Psoas muscle (tissue), 7 donors: ENCODE measurements at regions not wholly inside any gene's neighbourhood (a gene's known extent, or its start where the extent isn't known, plus 50 kb on each side); places are given as distances from the start of the nearest gene placed in this dataset.
"Not testable (repeated sequence)": the region's sequence is repeated elsewhere in the genome, so short reads cannot be mapped to it uniquely, and the experiment has no call there.

ENCODE experiments used
- ATAC-seq, 4 donors: fragments of 200-7000 bp; cut with Tn5 transposase; one replicate each; pipeline ENCODE4 v1.9.1; 2020; ENCODE audit warnings: moderate library complexity in 3 of 4, mild to moderate bottlenecking in 2 of 4
- DNase-seq, 2 donors: peaks; one replicate each; pipeline ENCODE4 v3.0.0-alpha.2; 2020
- H3K27ac ChIP-seq: fragments of 200-600 bp; one replicate; pipeline ENCODE4 v1.8.0; 2022
- H3K27me3 ChIP-seq, 3 donors: fragments of 200-600 bp in 1 of 3; one replicate each; pipeline versions ENCODE4 v1.6.1 to v1.8.0; 2013 to 2022; ENCODE audit warnings: low read length in 2 of 3, mild to moderate bottlenecking in 2 of 3, moderate library complexity in 1 of 3; ENCODE audit not compliant: insufficient read depth in 3 of 3
- H3K36me3 ChIP-seq, 2 donors: fragments of 200-600 bp in 1 of 2; one replicate each; pipeline versions ENCODE4 v1.6.1 to v1.8.0; 2013 to 2022; ENCODE audit warnings: low read depth in 1 of 2, mild to moderate bottlenecking in 1 of 2, moderate library complexity in 1 of 2; ENCODE audit not compliant: insufficient read depth in 1 of 2
- H3K4me1 ChIP-seq: fragments of 200-600 bp; one replicate; pipeline ENCODE4 v1.8.0; 2022
- H3K4me3 ChIP-seq: fragments of 200-600 bp; one replicate; pipeline ENCODE4 v1.8.0; 2022; ENCODE audit warnings: mild to moderate bottlenecking
- H3K9me3 ChIP-seq: fragments of 200-600 bp; one replicate; pipeline ENCODE4 v1.8.0; 2022
- WGBS, 3 donors: extraction: QIAGEN DNeasy Blood & Tissue Kit; methylation state at CpG; one replicate each; pipeline versions ENCODE4 v1.1.6 to v1.1.7; 2013; 5-methylcytosine and 5-hydroxymethylcytosine counted together
- intact Hi-C, 2 donors: fragments of 100-400 bp; cut with DNase I; formaldehyde crosslinking; loops; one replicate each; pipeline versions ENCODE4 v1.11.0 to v1.14.2; 2022
- TF ChIP-seq, protein P1 (sequence below): fragments of 200-600 bp; IDR thresholded peaks from one replicate; pipeline ENCODE4 v1.8.0; 2022; ENCODE audit warnings: antibody characterized with exemption
- donor health status: healthy with polysubstance abuse.
- donor health status: DM: no; HTN: no; CAD: no; lungs with moderate emphysema.
- donor health status: Bipolar disorder and iron deficiency.
- donor health status: healthy.
- donor health status: DM: yes; HTN: yes; CAD: no.
- donor health status: DM: no; HTN: no; CAD: no.
- donor health status: DM: yes; HTN: yes; CAD: no.

DNA sequence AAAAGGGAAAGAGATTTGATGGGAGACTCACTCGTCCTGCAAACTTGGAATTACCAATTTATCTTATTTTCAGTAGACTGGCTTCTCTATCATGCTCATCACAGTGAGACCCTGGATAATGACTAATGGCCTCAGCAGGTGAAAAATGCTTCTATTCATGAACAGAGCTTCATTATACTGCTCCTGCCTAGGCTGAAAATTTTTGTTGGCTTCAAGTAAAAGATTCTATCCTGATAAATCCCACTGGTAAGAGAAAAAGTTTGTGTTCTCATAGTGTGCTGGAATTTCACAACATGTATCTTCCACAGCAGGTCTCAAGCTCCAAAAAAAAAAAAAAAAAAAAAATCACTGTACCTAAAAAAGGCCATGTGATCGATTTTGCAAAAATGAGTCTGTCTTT is 329.3 kb upstream of the FZD8 start:
- ATAC-seq (no peak), DNase-seq (no peak)
- Histone ChIP-seq H3K36me3 (no peaks in the 10 kb centered on the region), H3K27me3 (no peaks in the 10 kb centered on the region), H3K27ac (no peak overlapping the region), H3K9me3 (no peaks in the 10 kb centered on the region), H3K4me1 (no peaks in the 10 kb centered on the region), H3K4me3 (no peak overlapping the region)
- WGBS, 3 donors: 82 to 92% (median 89%) methylated on average over 2 of the region's 2 CpGs
- TF ChIP-seq, protein P1, sequence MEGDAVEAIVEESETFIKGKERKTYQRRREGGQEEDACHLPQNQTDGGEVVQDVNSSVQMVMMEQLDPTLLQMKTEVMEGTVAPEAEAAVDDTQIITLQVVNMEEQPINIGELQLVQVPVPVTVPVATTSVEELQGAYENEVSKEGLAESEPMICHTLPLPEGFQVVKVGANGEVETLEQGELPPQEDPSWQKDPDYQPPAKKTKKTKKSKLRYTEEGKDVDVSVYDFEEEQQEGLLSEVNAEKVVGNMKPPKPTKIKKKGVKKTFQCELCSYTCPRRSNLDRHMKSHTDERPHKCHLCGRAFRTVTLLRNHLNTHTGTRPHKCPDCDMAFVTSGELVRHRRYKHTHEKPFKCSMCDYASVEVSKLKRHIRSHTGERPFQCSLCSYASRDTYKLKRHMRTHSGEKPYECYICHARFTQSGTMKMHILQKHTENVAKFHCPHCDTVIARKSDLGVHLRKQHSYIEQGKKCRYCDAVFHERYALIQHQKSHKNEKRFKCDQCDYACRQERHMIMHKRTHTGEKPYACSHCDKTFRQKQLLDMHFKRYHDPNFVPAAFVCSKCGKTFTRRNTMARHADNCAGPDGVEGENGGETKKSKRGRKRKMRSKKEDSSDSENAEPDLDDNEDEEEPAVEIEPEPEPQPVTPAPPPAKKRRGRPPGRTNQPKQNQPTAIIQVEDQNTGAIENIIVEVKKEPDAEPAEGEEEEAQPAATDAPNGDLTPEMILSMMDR: no peak
- intact Hi-C loops: no loop called here

DNA sequence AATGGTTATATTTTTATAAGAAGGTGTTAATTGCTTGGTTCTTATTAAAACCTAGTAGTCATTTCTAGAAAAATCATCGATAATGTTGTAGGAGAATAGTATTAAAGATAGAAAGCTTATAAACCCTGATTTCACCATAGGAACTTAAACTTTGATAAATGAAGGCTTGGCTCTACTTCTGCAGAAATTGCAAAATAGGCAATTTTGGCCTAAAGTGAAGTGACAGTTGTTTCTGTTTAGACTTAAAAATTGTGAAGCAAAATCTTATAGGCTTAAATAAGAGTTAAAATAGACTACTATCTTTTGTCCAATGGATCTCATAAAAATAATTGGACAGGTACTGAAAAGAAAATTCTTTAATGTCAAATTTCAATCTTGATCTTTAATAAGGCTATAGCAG is 321.6 kb upstream of the FZD8 start:
- H3K4me1 ChIP-seq: no peaks in the 10 kb centered on the region
- WGBS, 3 donors: 86 to 98% (median 93%) methylated on average over 1 of the region's 1 CpG
- H3K27ac ChIP-seq: no peak overlapping the region
- H3K4me3 ChIP-seq: no peak overlapping the region
- no peak for DNase-seq
- ATAC-seq: no peak
- H3K36me3 ChIP-seq: no peaks in the 10 kb centered on the region
- no peaks in the 10 kb centered on the region for H3K9me3 ChIP-seq
- TF ChIP-seq, protein P1: no peak
- intact Hi-C loops: no loop called here
- H3K27me3 ChIP-seq: no peaks in the 10 kb centered on the region

DNA sequence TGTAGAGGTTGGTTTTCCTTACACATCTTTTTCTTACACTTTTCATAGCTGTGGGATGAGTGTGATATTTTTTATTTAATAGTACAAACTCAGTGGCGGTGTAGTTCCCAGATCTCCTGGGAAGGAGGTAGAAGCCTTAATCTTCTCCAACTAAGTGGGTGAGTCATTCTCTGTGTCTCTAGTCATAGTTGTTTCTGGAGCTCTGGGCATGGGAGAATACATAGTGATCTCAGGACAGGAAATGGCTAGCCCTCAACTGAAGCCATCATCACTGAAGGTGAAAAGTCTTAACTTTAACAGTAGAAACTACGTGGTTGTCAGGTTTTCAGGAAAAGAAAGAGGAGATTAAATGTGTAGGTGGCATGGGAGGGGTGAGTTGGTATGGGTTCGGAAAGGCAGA is 319.4 kb upstream of the FZD8 start:
- H3K9me3 ChIP-seq: no peaks in the 10 kb centered on the region
- no peak for DNase-seq
- no peak overlapping the region for H3K27ac ChIP-seq
- TF ChIP-seq, protein P1: no peak
- ATAC-seq: no peak
- H3K36me3 ChIP-seq: no peaks in the 10 kb centered on the region
- intact Hi-C loops: no loop called here
- H3K4me3 ChIP-seq: no peak overlapping the region
- H3K27me3 ChIP-seq: no peaks in the 10 kb centered on the region
- H3K4me1 ChIP-seq: no peaks in the 10 kb centered on the region
- 93 to 97% (median 93%) methylated on average over 3 of the region's 3 CpGs for WGBS, 3 donors

GRCh38 chr10:35959252-35959651 is 317.2 kb upstream of the FZD8 start:
- WGBS, 3 donors: 48 to 60% (median 54%) methylated on average over 7 of the region's 7 CpGs
- Histone ChIP-seq H3K27ac (no peak overlapping the region), H3K9me3 (no peaks in the 10 kb centered on the region), H3K4me1 (no peaks in the 10 kb centered on the region), H3K27me3 (no peaks in the 10 kb centered on the region), H3K4me3 (no peak overlapping the region), H3K36me3 (no peaks in the 10 kb centered on the region)
- intact Hi-C loops: no loop called here
- no peak for ATAC-seq
- no peak for DNase-seq
- TF ChIP-seq, protein P1: no peak

DNA sequence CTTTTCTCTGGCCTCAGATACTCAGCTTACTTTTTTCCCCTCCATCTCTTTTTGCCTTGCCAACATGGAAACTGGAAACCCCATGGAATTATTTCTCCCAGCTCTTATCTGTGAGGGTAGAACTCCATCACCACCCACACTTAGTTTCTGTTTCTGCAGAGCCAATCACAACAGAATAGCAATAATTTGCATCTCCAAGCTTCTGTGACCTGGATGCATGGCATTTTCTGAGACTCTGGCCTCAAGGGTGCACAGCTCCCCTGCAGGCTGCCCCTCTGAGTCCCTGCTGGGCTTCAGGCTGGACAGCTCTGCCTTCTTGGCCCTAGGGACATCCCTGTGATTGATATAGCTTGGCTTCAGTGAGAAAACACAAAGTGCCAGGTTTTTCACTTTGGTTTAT is 316.5 kb upstream of the FZD8 start:
- H3K4me1 ChIP-seq, H3K27me3 ChIP-seq, ATAC-seq, H3K27ac ChIP-seq, H3K36me3 ChIP-seq, intact Hi-C loops, H3K9me3 ChIP-seq, H3K4me3 ChIP-seq, DNase-seq: not testable (repeated sequence)
